PC-9 (cell line): ENCODE measurements at regions not wholly inside any gene's neighbourhood (a gene's known extent, or its start where the extent isn't known, plus 50 kb on each side); places are given as distances from the start of the nearest gene placed in this dataset.

Experiments
- BruUV-seq: library from RNA; stranded (reverse); fragments of 400-500 nt; replicated peaks from 2 replicates; lab custom pipeline; 2021; lab: Mats Ljungman, UMichigan
- CTCF ChIA-PET: fragments of 300-600 bp; sonication (Branson Sonifier 250); formaldehyde crosslinking; loops from one replicate; lab custom pipeline; 2022; ENCODE audit warnings: antibody characterized with exemption; lab: Charles Lee
- POLR2A ChIA-PET: fragments of 300-600 bp; sonication (Branson Sonifier 250); formaldehyde crosslinking; loops from one replicate; lab custom pipeline; 2022; ENCODE audit warnings: antibody characterized with exemption; ENCODE audit not compliant: unreplicated experiment; lab: Charles Lee
- DNase-seq, 2 experiments: peaks; one replicate each; pipeline versions ENCODE4 v3.0.0 to v3.0.0-alpha.2; 2015 to 2022; ENCODE audit warnings: mixed read lengths in 1 of 2
- H2AFZ ChIP-seq: fragments of 200-600 bp; sonication (generic); 2 replicates; pipeline ENCODE4 v1.8.1; 2017; ENCODE audit warnings: antibody characterized with exemption
- H3F3A ChIP-seq: fragments of 200-600 bp; sonication (generic); 2 replicates; pipeline ENCODE4 v1.8.1; 2017; ENCODE audit warnings: antibody characterized with exemption, mild to moderate bottlenecking, low read depth; ENCODE audit not compliant: insufficient read depth
- H3K27ac ChIP-seq: fragments of 200-600 bp; sonication (generic); 2 replicates; pipeline ENCODE4 v1.6.1; 2016; ENCODE audit warnings: mixed run types
- H3K27me3 ChIP-seq: fragments of 200-600 bp; sonication (generic); 2 replicates; pipeline ENCODE4 v1.6.1; 2016; ENCODE audit warnings: low read depth, mixed run types; ENCODE audit not compliant: insufficient read depth
- H3K36me3 ChIP-seq: fragments of 200-600 bp; sonication (generic); 2 replicates; pipeline ENCODE4 v1.6.1; 2016; ENCODE audit warnings: low read depth, mixed run types
- H3K4me1 ChIP-seq: fragments of 200-600 bp; sonication (generic); replicated peaks from 2 replicates; pipeline ENCODE4 v1.6.1; 2016; ENCODE audit warnings: mixed run types; ENCODE audit not compliant: insufficient read depth
- H3K4me2 ChIP-seq: fragments of 200-600 bp; sonication (generic); 2 replicates; pipeline ENCODE4 v1.6.1; 2017; ENCODE audit warnings: mixed run types
- H3K4me3 ChIP-seq: fragments of 200-600 bp; sonication (generic); 2 replicates; pipeline ENCODE4 v1.6.1; 2016; ENCODE audit warnings: mixed run types
- H3K79me2 ChIP-seq: fragments of 200-600 bp; sonication (generic); 2 replicates; pipeline ENCODE4 v1.6.1; 2017; ENCODE audit warnings: low read depth, mixed run types
- H3K9me2 ChIP-seq: fragments of 200-600 bp; sonication (generic); 2 replicates; pipeline ENCODE4 v1.8.1; 2017; ENCODE audit warnings: mild to moderate bottlenecking; ENCODE audit not compliant: insufficient read depth
- H3K9me3 ChIP-seq: fragments of 200-600 bp; sonication (generic); 2 replicates; pipeline ENCODE4 v1.8.1; 2016; ENCODE audit warnings: low read depth; ENCODE audit not compliant: insufficient read depth
- H4K20me1 ChIP-seq: fragments of 200-600 bp; sonication (generic); 2 replicates; pipeline ENCODE4 v1.8.1; 2017; ENCODE audit not compliant: insufficient read depth
- EZH2 ChIP-seq: fragments of 200-600 bp; sonication (generic); IDR thresholded peaks from 2 replicates; pipeline ENCODE4 v1.8.0; 2017; ENCODE audit warnings: antibody characterized with exemption, low read depth
- intact Hi-C: fragments of 100-400 bp; cut with micrococcal nuclease; formaldehyde crosslinking; loops from one replicate; pipeline ENCODE4 v1.10.0; 2022; ENCODE audit not compliant: unreplicated experiment
- TF ChIP-seq, protein P1 (sequence below): fragments of 200-600 bp; sonication (generic); conservative IDR thresholded peaks from 2 replicates; pipeline ENCODE4 v1.6.1; 2017; ENCODE audit warnings: mixed run types, antibody characterized with exemption, mild to moderate bottlenecking, moderate library complexity

DNA sequence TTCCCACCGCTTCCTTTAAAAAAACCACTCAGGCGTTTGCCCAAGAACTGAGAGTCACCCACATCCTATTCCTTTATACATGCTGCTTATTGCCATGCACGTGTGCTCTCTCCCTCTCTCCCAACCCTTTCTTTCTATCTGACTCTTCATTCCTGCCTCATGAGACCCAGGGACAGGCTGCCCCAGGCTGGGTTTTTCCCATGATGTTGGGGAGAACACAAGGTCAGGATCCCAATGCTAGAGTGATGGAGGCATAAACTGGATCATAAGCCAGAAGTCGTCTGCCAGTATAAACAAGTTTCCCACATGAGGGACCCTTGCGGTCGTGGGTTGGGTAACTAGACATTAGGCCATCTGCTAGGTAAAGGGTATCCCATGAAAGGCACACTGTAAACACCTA, 64.9 kb downstream of the CD2 start:
- ChIA-PET POLR2A (interaction anchor here (0.7 kb wide), 1 partner anchor 17 kb away, joined by 28 read pairs; no protein-coding TSS in a partner anchor), CTCF (no interaction called here)
- intact Hi-C loops: loop anchor here (10.0 kb wide), 1 partner anchor 84 kb away; no protein-coding TSS in a partner anchor
- H3K27me3 ChIP-seq: no peaks in the 10 kb centered on the region
- H3K4me2 ChIP-seq: no peak overlapping the region
- no peaks in the 10 kb centered on the region for H3K9me2 ChIP-seq
- H3K9me3 ChIP-seq: no peaks in the 10 kb centered on the region
- no peak for DNase-seq
- H4K20me1 ChIP-seq: no peaks in the 10 kb centered on the region
- no peaks in the 10 kb centered on the region for H3K4me1 ChIP-seq
- no peak overlapping the region for H3K27ac ChIP-seq
- no peak overlapping the region for H3K4me3 ChIP-seq
- H3K36me3 ChIP-seq: no peaks in the 10 kb centered on the region
- H2AFZ ChIP-seq: no peak overlapping the region
- 0 out of 2 replicates have a peak, but pooled peaks cover 4% of the 10 kb centered on the region for H3F3A ChIP-seq
- H3K79me2 ChIP-seq: no peaks in the 10 kb centered on the region
- TF ChIP-seq, protein P1, sequence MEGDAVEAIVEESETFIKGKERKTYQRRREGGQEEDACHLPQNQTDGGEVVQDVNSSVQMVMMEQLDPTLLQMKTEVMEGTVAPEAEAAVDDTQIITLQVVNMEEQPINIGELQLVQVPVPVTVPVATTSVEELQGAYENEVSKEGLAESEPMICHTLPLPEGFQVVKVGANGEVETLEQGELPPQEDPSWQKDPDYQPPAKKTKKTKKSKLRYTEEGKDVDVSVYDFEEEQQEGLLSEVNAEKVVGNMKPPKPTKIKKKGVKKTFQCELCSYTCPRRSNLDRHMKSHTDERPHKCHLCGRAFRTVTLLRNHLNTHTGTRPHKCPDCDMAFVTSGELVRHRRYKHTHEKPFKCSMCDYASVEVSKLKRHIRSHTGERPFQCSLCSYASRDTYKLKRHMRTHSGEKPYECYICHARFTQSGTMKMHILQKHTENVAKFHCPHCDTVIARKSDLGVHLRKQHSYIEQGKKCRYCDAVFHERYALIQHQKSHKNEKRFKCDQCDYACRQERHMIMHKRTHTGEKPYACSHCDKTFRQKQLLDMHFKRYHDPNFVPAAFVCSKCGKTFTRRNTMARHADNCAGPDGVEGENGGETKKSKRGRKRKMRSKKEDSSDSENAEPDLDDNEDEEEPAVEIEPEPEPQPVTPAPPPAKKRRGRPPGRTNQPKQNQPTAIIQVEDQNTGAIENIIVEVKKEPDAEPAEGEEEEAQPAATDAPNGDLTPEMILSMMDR: no peak
- no peak for TF ChIP-seq EZH2
- BruUV-seq: no TSS peak

DNA sequence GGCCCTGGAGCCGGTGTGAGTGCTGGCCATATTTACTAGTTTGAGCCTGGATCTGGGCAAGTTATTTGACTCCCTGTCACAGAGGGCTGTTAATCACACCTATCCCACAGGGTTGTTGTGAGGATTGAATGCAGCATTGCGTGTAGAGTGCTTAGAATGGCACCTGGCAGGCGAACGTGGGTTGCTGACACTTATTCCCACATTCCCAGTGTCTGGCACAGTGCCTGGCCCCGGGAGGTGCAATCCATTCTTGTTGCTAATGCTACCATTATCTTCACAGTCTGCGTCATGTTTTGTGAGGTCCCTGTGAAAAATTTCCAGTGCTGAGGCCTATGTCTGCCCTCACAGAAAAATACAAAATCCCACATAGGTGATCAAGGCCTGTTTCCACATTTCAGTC, 66.1 kb downstream of the CD2 start:
- Histone ChIP-seq H3F3A (0 out of 2 replicates have a peak, but pooled peaks cover 4% of the 10 kb centered on the region), H3K27ac (no peak overlapping the region), H3K4me1 (no peaks in the 10 kb centered on the region), H3K4me3 (no peak overlapping the region), H4K20me1 (no peaks in the 10 kb centered on the region), H3K36me3 (no peaks in the 10 kb centered on the region), H3K79me2 (no peaks in the 10 kb centered on the region), H3K9me2 (no peaks in the 10 kb centered on the region), H2AFZ (no peak overlapping the region), H3K27me3 (no peaks in the 10 kb centered on the region), H3K4me2 (no peak overlapping the region), H3K9me3 (no peaks in the 10 kb centered on the region)
- no peak for TF ChIP-seq EZH2
- TF ChIP-seq, protein P1: no peak
- peak in 1 of 2 experiments; percentile 73 for DNase-seq
- intact Hi-C loops: no loop called here
- no TSS peak for BruUV-seq
- ChIA-PET POLR2A (no interaction called here), CTCF (interaction anchor here (0.7 kb wide), 1 partner anchor 682 kb away, joined by 4 read pairs; no protein-coding TSS in a partner anchor)

DNA sequence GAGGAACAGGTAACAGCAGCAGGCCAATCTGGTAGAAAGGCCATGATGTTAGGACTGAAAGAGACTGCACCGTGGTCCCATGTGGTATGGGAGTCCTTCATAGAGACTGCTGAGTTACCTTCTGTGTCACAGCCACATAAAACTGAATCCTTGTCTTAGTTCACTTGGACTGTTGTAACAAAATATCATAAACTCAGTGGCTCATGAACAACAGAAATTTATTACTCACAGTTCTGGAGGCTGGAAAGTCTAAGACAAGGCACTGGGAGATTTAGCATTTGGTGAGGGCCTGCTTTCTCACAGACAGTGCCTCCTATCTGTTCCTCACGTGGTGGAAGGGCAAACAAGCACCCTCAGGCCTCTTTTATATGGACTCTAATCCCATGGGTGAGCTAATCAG, 67.5 kb downstream of the CD2 start:
- POLR2A ChIA-PET: no interaction called here
- Histone ChIP-seq H3K27me3 (no peaks in the 10 kb centered on the region), H3K4me2 (no peak overlapping the region), H3K79me2 (no peaks in the 10 kb centered on the region), H3K36me3 (no peaks in the 10 kb centered on the region), H4K20me1 (no peaks in the 10 kb centered on the region), H3K9me2 (no peaks in the 10 kb centered on the region), H3K27ac (no peak overlapping the region), H3F3A (0 out of 2 replicates have a peak, but pooled peaks cover 4% of the 10 kb centered on the region), H2AFZ (no peak overlapping the region), H3K4me1 (no peaks in the 10 kb centered on the region), H3K4me3 (no peak overlapping the region), H3K9me3 (no peaks in the 10 kb centered on the region)
- BruUV-seq: no TSS peak
- no peak for TF ChIP-seq EZH2
- CTCF ChIA-PET: no interaction called here
- DNase-seq: no peak
- intact Hi-C loops: no loop called here
